HG02938 (cell line): ENCODE measurements at regions not wholly inside any gene's neighbourhood (a gene's known extent, or its start where the extent isn't known, plus 50 kb on each side); places are given as distances from the start of the nearest gene placed in this dataset.

ENCODE experiments used
- ATAC-seq: cut with Tn5 transposase; IDR thresholded peaks from one replicate; pipeline ENCODE4 v1.9.1; 2021; ENCODE audit warnings: mild to moderate bottlenecking, moderate library complexity; ENCODE audit not compliant: unreplicated experiment

GRCh38 chr2:52884761-52885352 lies 882.7 kb upstream of the CHAC2 start:
- no peak for ATAC-seq

- ATAC-seq = no peak
Measured at GRCh38 chr2:52882974-52883373, 884.6 kb upstream of the CHAC2 start.

DNA sequence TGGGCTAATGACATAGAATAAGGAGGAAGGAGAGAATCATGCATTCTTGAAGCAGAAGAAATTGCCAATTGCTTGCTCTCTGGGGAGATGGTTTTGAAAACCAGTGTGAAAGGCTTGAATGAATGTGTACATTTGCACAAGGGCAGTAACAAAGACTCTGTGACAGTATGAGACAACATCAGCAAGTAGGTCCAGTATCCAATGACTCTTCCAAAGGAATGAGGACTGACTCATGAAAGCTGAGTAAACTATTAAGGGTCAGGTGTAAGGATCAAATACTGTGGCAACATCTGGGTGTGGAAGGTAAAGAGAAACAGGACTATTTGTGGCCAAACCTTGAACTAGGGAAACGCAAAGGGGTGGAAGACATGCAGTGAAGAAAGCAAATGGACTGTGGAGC lies 886.0 kb upstream of the CHAC2 start:
- no peak for ATAC-seq

DNA sequence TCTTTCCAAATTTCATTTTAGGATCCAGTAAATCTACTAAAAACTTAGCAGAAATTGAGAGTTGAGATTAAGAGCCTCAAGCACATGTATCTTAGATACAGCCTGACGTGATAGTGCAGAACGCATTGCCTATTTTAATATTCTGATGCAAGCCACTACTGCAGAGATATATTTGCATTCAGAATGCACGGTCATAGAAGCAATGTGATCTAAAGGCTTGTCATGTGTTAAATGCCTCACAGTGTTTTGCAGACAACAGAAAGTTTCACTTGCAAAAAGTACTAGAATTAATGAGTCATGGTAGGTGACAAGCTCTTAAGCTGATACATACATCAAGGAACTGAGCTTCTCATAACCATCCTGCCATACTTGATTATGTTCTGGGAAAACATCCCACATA lies 886.7 kb upstream of the CHAC2 start:
- no peak for ATAC-seq

- ATAC-seq = no peak
Measured at GRCh38 chr2:52879561-52879960, 888.0 kb upstream of the CHAC2 start.

- ATAC-seq = no peak
Measured at GRCh38 chr2:52877703-52878102, 889.9 kb upstream of the CHAC2 start.

- no peak for ATAC-seq
Measured at GRCh38 chr2:52874466-52875106, 893.0 kb upstream of the CHAC2 start.

- no peak for ATAC-seq
Measured at GRCh38 chr2:52862801-52863200, 904.8 kb upstream of the CHAC2 start.

GRCh38 chr2:52861596-52861995 lies 906.0 kb upstream of the CHAC2 start:
- ATAC-seq = no peak

GRCh38 chr2:52859065-52859464 lies 908.5 kb upstream of the CHAC2 start:
- ATAC-seq = no peak

DNA sequence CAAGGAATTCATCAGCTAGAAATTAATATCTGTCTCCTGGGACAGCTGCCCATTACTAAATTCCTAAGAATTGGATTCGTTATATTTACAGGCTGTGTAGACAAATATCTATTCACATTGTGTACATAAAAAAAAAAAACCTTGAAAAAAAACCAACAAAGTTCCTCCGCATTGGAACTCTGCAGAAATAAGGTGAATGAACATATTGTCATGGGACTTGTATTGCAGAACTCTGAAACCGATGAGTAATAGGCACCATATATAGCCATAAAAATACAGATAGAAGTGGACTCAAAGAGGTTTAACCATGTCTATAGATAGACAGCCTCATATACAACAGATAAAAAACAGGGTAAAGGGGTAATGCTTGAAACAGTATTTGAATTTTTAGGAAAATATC lies 909.9 kb upstream of the CHAC2 start:
- ATAC-seq = no peak

DNA sequence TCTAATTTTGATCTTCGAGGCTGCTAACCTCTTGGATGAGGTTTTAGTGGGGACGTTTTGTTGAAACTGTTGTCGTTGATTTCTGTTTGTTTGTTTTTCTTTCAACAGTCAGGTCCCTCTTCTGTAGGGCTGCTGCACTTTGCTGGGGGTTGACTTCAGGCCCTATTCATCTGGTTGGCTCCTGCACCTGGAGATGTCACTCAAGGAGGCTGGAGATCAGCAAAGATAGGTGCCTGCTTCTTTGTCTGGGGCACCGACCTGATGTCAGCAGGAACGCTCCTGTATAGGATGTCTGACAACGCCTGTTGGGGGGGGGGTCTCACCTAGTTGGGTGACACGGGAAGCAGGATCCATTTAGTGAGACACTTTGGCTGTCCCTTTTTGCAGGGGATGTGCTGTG lies 915.6 kb upstream of the CHAC2 start:
- no peak for ATAC-seq

- ATAC-seq = no peak
Measured at GRCh38 chr2:52844701-52845423, 922.7 kb upstream of the CHAC2 start.

DNA sequence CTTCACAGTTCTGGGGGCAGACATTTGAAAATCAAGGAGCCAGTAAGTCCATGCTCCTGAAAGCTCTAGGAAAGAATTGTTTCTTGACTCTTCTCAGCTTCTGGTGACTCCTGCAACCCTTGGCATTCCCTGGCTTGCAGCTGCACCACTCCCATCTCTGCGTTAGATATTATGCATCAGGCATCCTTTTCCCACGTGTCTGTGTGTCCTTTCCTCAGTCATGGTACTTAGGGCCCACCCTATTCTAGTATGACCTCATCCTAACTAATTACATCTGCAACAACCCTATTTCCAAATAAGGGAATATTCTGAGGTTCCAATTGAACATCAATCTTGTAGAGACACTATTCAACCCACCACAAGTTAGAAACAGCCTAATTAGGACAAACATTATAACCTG lies 931.7 kb upstream of the CHAC2 start:
- ATAC-seq = no peak

DNA sequence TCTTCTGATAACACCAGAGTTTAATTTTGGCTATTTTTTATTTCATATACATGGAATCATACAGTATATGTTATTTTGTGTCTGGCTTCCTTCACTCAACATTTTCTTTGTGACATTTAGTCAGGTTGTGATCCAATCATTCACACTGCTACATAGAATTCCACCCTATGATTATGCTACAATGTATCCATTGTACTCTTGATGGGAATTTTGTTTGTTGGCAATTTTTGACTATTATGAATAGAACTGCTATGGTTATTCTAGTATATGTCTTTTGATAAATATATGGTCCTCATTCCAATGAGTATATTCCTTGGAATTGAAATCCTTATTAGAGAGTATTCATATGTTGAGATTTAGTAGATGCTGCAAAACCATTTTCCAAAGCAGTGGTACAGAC lies 936.4 kb upstream of the CHAC2 start:
- no peak for ATAC-seq

GRCh38 chr2:52828112-52828511 lies 939.5 kb upstream of the CHAC2 start:
- ATAC-seq = no peak

GRCh38 chr2:52821631-52822030 lies 946.0 kb upstream of the CHAC2 start:
- ATAC-seq = no peak

DNA sequence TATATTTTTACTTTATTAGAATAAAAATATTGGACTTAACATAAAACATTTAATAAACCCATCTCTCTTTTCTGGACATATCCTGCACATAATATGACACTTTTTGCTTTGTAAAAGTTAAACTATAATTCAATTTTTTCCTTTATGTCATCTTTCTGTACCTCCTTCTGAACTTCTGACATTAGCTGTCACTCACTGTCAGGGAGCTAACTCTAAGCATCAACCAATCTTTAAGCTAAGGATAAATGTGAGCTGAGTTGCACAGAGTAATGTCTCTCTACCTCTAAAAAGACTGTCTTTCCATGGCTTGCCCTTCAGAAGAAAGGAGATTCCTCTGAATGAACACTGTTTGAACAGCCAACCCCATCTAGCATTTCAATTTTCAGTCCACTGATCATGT lies 948.6 kb upstream of the CHAC2 start:
- no peak for ATAC-seq

DNA sequence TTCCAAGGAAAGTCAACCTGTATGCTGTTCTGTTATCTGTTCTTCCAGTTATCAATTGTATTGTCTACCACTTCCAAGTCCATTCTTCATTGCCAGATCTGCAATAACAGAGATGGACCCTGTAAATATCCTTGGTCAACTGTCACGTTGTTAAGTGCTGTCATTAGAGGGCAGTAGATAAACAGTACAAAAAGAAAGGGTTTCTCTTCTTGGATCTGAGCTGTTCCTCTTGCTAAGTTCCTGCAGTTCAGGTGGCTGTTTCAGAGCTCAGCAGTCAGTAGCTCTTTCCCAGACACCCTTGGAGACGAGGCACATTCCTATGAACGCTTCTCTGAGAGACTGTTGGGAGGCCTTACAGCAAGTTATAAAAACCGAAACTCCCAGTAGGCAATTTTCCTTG lies 957.1 kb upstream of the CHAC2 start:
- no peak for ATAC-seq

DNA sequence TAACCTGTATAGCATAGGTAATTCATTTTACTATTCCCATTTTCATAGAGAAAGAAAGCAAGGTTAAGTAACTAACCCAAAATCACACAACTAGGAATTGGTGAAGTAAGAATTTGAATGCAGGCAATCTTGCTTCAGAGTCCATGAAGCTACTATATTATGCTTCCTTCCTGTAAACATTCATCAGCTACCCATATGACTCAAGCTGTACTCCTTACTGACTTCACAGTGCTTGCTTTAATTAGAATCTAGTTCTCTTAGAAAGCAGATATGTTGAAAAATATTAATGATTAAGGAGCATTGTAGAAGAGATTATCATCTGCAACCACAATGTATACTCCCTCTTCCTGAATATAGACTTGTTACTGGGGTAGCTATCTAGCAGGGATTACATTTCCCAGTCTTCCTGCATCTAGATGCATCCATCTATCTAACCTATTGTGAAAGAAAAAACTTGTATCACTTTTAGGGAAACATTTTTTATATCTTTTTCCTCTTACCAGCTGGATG lies 961.6 kb upstream of the CHAC2 start:
- ATAC-seq = no peak

DNA sequence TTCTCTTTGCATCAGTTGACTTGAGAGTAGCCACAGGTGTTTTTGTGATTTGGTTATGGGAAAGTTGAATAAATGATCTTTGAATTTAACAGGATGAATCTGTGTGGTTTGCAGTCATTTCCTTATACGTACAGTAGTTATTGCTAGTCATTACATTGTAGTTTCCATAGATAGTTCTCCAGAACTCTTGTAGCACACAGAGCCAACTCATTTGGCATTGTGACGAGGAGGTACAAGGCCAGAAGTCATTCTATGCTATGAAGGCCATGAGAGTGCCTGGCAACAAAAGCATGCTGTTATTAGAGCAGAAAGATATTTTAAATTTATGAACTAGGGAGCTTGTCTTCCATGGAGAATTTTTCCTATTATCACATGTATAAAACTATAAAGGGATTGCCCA lies 973.0 kb upstream of the CHAC2 start:
- no peak for ATAC-seq

DNA sequence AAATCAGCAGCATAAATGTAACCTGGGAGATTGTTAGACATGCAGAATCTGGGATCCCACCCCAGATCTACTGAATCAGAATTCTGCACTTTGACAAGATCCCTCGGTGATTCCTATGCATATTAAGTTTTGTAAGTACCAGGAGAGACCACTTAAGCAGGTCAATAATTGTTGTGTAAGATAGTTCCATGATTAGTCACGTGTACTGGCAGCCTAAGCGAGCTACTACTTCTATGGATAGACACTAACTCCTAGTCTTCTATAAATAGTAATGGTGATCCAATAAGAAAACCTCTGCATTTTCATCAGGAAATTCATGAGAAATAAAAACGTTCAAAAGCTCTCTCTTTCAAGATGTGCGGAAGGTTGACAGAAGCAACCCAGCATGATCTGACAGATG lies 988.2 kb upstream of the CHAC2 start:
- no peak for ATAC-seq
